HEK293 (cell line): ENCODE measurements at regions not wholly inside any gene's neighbourhood (a gene's known extent, or its start where the extent isn't known, plus 50 kb on each side); places are given as distances from the start of the nearest gene placed in this dataset.

Source experiments
- CTCF ChIA-PET: fragments of 350-600 bp; formaldehyde crosslinking; extraction: SDS; loops from one replicate; lab custom pipeline; 2021; ENCODE audit warnings: antibody characterized with exemption; lab: Yijun Ruan, JAX
- POLR2A ChIA-PET: fragments of 300-600 bp; formaldehyde crosslinking; extraction: SDS; loops from one replicate; lab custom pipeline; 2020; ENCODE audit warnings: antibody characterized with exemption, inconsistent platforms; lab: Yijun Ruan, JAX
- H3K27ac ChIP-seq: fragments of 200-500 bp; sonication (Bioruptor generic); 2 replicates; pipeline ENCODE4 v1.5.1; 2014; ENCODE audit warnings: low read depth, low read length, control low read depth, inconsistent platforms; ENCODE audit errors: extremely low read depth
- H3K36me3 ChIP-seq, 2 experiments: fragments of 200-500 bp in 1 of 2; sonication (Bioruptor generic) in 1 of 2; 1 replicate in 1 of 2; 2 replicates in 1 of 2; pipeline ENCODE4 v1.5.1; 2014 to 2017; ENCODE audit warnings: inconsistent platforms in 2 of 2, low read length in 2 of 2; ENCODE audit not compliant: control insufficient read depth in 2 of 2, insufficient read depth in 1 of 2
- H3K4me1 ChIP-seq: fragments of 200-500 bp; sonication (Bioruptor generic); 2 replicates; pipeline ENCODE4 v1.5.1; 2014; ENCODE audit warnings: mild to moderate bottlenecking, low read length, inconsistent platforms; ENCODE audit not compliant: control insufficient read depth, insufficient read depth
- H3K4me3 ChIP-seq: 2 replicates; pipeline ENCODE4 v1.5.1; 2011; ENCODE audit warnings: low read depth, mild to moderate bottlenecking, control low read depth, low read length, moderate library complexity
- H3K9me3 ChIP-seq: fragments of 200-500 bp; sonication (Bioruptor generic); 2 replicates; pipeline ENCODE4 v1.5.1; 2014; ENCODE audit warnings: low read depth, low read length, inconsistent platforms; ENCODE audit not compliant: control insufficient read depth, insufficient read depth
- BCL11A ChIP-seq: fragments of 450-650 bp; formaldehyde crosslinking; IDR thresholded peaks from 2 replicates; pipeline ENCODE4 v1.5.1; 2016; ENCODE audit warnings: low read depth, missing biosample characterization, missing genetic modification characterization
- GLIS2 ChIP-seq: fragments of 450-650 bp; formaldehyde crosslinking; IDR thresholded peaks from 2 replicates; pipeline ENCODE4 v1.5.1; 2016; ENCODE audit warnings: missing biosample characterization, missing genetic modification characterization
- HOXD13 ChIP-seq: sonication (generic); formaldehyde crosslinking; IDR thresholded peaks from 2 replicates; pipeline ENCODE4 v1.8.0; 2022; ENCODE audit warnings: missing genetic modification reagents, borderline replicate concordance
- KLF1 ChIP-seq: fragments of 450-650 bp; formaldehyde crosslinking; IDR thresholded peaks from 2 replicates; pipeline ENCODE4 v1.5.1; 2016; ENCODE audit warnings: missing biosample characterization, missing genetic modification characterization
- KLF10 ChIP-seq: fragments of 450-650 bp; IDR thresholded peaks from 2 replicates; pipeline ENCODE4 v1.5.1; 2018; ENCODE audit warnings: missing biosample characterization, mild to moderate bottlenecking, missing genetic modification characterization
- MEIS1 ChIP-seq: sonication (generic); formaldehyde crosslinking; IDR thresholded peaks from 2 replicates; pipeline ENCODE4 v1.8.1; 2022; ENCODE audit warnings: missing genetic modification reagents, mild to moderate bottlenecking, borderline replicate concordance
- RBAK ChIP-seq: fragments of 450-650 bp; formaldehyde crosslinking; IDR thresholded peaks from 2 replicates; pipeline ENCODE4 v1.5.1; 2016; ENCODE audit warnings: missing biosample characterization, missing genetic modification characterization
- ZFP3 ChIP-seq: fragments of 450-650 bp; formaldehyde crosslinking; IDR thresholded peaks from 2 replicates; pipeline ENCODE4 v1.5.1; 2016; ENCODE audit warnings: low read depth, missing biosample characterization, missing genetic modification characterization
- ZNF302 ChIP-seq: fragments of 450-650 bp; formaldehyde crosslinking; IDR thresholded peaks from 2 replicates; pipeline ENCODE4 v1.5.1; 2016; ENCODE audit warnings: missing biosample characterization, missing genetic modification characterization, low read depth
- ZNF324 ChIP-seq: fragments of 450-650 bp; formaldehyde crosslinking; IDR thresholded peaks from 2 replicates; pipeline ENCODE4 v1.5.1; 2016; ENCODE audit warnings: missing biosample characterization, missing genetic modification characterization
- ZNF366 ChIP-seq: fragments of 450-650 bp; formaldehyde crosslinking; conservative IDR thresholded peaks from 2 replicates; pipeline ENCODE4 v1.5.1; 2016; ENCODE audit warnings: missing biosample characterization, missing genetic modification characterization
- ZNF404 ChIP-seq: fragments of 450-650 bp; formaldehyde crosslinking; IDR thresholded peaks from 2 replicates; pipeline ENCODE4 v1.5.1; 2017; ENCODE audit warnings: missing biosample characterization, missing genetic modification characterization
- ZNF416 ChIP-seq: fragments of 450-650 bp; formaldehyde crosslinking; IDR thresholded peaks from 2 replicates; pipeline ENCODE4 v1.5.1; 2016; ENCODE audit warnings: missing biosample characterization, missing genetic modification characterization
- TF ChIP-seq, protein P1 (sequence below): fragments of 450-650 bp; formaldehyde crosslinking; IDR thresholded peaks from 2 replicates; pipeline ENCODE4 v1.5.0; 2017; ENCODE audit warnings: missing biosample characterization, missing genetic modification characterization, borderline replicate concordance
- TF ChIP-seq, protein P2 (sequence below): fragments of 450-650 bp; formaldehyde crosslinking; IDR thresholded peaks from 2 replicates; pipeline ENCODE4 v1.5.1; 2016; ENCODE audit warnings: missing biosample characterization, missing genetic modification characterization, borderline replicate concordance
- TF ChIP-seq, protein P3 (sequence below): fragments of 450-650 bp; formaldehyde crosslinking; IDR thresholded peaks from 2 replicates; pipeline ENCODE4 v1.5.1; 2016; ENCODE audit warnings: missing biosample characterization, missing genetic modification characterization, low read depth
- TF ChIP-seq, protein P4 (sequence below): fragments of 450-650 bp; formaldehyde crosslinking; IDR thresholded peaks from 2 replicates; pipeline ENCODE4 v1.5.1; 2016; ENCODE audit warnings: missing biosample characterization, missing genetic modification characterization

DNA sequence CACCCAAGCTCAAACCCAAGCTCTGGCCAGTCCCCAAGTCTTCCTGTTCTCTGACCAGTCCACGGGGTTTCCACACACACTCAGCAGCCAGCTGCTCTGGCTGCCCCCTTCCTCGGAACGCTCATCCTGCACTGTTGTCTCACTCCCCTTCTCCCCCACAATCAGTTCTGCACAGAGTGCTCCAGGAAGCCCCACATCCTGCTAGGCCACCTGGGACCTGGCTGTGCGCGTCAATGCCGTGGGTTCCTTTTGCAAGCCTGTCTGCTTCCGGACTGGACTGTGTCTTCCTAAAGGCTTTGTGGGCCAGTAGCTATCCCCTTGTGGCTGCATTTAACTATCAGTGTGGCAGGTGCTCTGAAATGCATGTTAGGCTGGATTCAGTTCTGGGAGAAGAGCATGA, 605.0 kb upstream of the RAB6C start (continued):
- TF ChIP-seq, protein P1, sequence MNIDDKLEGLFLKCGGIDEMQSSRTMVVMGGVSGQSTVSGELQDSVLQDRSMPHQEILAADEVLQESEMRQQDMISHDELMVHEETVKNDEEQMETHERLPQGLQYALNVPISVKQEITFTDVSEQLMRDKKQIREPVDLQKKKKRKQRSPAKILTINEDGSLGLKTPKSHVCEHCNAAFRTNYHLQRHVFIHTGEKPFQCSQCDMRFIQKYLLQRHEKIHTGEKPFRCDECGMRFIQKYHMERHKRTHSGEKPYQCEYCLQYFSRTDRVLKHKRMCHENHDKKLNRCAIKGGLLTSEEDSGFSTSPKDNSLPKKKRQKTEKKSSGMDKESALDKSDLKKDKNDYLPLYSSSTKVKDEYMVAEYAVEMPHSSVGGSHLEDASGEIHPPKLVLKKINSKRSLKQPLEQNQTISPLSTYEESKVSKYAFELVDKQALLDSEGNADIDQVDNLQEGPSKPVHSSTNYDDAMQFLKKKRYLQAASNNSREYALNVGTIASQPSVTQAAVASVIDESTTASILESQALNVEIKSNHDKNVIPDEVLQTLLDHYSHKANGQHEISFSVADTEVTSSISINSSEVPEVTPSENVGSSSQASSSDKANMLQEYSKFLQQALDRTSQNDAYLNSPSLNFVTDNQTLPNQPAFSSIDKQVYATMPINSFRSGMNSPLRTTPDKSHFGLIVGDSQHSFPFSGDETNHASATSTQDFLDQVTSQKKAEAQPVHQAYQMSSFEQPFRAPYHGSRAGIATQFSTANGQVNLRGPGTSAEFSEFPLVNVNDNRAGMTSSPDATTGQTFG (tag by site-specific recombination) = no peak
- TF ChIP-seq ZNF404 (tag by site-specific recombination) = no peak
- TF ChIP-seq KLF1 (tag by site-specific recombination) = no peak
- no peak for TF ChIP-seq ZNF416 (tag by site-specific recombination)

DNA sequence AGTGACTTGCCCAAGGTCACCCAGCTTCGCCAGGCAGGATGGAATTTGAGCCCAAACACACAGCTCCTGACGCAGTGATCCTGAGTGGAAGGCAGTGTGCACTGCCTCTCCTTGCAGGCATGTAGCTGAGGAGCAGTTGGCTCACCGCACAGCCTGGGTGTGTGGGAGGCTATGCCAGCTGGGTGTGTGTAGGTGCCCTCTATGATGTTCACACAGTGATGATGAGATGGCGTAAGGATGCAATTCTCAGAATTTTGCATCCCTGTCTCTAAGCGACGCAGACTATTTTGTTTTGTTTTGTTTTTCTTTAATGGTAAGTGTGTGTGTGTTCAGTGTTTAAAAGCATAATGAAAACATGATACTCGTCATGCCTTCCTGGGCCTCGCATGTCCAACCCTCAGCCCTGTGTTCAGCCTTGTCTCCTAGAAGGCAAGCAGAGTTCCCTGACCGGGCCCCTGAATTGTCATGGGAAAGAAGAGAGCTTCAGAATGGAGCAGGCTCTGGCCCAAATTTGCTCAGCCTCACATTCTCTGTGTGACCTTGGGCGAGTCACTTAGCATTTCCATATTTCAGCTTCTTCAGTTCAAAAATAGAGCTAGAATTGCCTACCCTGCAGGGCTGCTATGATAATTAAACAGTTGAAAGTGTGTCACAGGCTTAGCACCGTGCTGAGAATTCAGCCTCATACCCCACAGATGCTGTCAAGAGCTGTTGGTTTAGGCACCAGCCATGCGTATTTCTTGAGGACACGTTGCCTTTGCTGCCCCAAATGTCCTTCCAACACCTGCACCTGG, 603.6 kb upstream of the RAB6C start:
- ChIA-PET CTCF (interaction anchor here (0.7 to 1.2 kb wide), 2 partner anchors 21 to 359 kb away, joined by 3 read pairs; no protein-coding TSS in a partner anchor), POLR2A (no interaction called here)
- Histone ChIP-seq H3K9me3 (no peaks in the 10 kb centered on the region), H3K4me3 (no peak overlapping the region), H3K4me1 (no peaks in the 10 kb centered on the region), H3K36me3 (no peaks in the 10 kb centered on the region), H3K27ac (no peak overlapping the region)
- TF ChIP-seq ZFP3 (no peak), KLF10 (no peak), BCL11A (tag by site-specific recombination) (no peak), ZNF324 (tag by site-specific recombination) (no peak), HOXD13 (CRISPR knock-in tag) (no peak), ZNF366 (tag by site-specific recombination) (no peak), RBAK (no peak), ZNF302 (tag by site-specific recombination) (no peak), GLIS2 (tag by site-specific recombination) (no peak), MEIS1 (no peak)
- TF ChIP-seq, protein P2, sequence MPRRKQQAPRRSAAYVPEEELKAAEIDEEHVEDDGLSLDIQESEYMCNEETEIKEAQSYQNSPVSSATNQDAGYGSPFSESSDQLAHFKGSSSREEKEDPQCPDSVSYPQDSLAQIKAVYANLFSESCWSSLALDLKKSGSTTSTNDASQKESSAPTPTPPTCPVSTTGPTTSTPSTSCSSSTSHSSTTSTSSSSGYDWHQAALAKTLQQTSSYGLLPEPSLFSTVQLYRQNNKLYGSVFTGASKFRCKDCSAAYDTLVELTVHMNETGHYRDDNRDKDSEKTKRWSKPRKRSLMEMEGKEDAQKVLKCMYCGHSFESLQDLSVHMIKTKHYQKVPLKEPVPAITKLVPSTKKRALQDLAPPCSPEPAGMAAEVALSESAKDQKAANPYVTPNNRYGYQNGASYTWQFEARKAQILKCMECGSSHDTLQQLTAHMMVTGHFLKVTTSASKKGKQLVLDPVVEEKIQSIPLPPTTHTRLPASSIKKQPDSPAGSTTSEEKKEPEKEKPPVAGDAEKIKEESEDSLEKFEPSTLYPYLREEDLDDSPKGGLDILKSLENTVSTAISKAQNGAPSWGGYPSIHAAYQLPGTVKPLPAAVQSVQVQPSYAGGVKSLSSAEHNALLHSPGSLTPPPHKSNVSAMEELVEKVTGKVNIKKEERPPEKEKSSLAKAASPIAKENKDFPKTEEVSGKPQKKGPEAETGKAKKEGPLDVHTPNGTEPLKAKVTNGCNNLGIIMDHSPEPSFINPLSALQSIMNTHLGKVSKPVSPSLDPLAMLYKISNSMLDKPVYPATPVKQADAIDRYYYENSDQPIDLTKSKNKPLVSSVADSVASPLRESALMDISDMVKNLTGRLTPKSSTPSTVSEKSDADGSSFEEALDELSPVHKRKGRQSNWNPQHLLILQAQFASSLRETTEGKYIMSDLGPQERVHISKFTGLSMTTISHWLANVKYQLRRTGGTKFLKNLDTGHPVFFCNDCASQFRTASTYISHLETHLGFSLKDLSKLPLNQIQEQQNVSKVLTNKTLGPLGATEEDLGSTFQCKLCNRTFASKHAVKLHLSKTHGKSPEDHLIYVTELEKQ (tag by site-specific recombination) = no peak
- TF ChIP-seq, protein P3, sequence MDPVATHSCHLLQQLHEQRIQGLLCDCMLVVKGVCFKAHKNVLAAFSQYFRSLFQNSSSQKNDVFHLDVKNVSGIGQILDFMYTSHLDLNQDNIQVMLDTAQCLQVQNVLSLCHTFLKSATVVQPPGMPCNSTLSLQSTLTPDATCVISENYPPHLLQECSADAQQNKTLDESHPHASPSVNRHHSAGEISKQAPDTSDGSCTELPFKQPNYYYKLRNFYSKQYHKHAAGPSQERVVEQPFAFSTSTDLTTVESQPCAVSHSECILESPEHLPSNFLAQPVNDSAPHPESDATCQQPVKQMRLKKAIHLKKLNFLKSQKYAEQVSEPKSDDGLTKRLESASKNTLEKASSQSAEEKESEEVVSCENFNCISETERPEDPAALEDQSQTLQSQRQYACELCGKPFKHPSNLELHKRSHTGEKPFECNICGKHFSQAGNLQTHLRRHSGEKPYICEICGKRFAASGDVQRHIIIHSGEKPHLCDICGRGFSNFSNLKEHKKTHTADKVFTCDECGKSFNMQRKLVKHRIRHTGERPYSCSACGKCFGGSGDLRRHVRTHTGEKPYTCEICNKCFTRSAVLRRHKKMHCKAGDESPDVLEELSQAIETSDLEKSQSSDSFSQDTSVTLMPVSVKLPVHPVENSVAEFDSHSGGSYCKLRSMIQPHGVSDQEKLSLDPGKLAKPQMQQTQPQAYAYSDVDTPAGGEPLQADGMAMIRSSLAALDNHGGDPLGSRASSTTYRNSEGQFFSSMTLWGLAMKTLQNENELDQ (tag by site-specific recombination) = no peak
- TF ChIP-seq, protein P4, sequence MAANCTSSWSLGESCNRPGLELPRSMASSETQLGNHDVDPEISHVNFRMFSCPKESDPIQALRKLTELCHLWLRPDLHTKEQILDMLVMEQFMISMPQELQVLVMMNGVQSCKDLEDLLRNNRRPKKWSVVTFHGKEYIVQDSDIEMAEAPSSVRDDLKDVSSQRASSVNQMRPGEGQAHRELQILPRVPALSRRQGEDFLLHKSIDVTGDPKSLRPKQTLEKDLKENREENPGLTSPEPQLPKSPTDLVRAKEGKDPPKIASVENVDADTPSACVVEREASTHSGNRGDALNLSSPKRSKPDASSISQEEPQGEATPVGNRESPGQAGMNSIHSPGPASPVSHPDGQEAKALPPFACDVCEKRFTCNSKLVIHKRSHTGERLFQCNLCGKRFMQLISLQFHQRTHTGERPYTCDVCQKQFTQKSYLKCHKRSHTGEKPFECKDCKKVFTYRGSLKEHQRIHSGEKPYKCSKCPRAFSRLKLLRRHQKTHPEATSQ = no peak
